GM18907 (cell line): ENCODE measurements at regions not wholly inside any gene's neighbourhood (a gene's known extent, or its start where the extent isn't known, plus 50 kb on each side); places are given as distances from the start of the nearest gene placed in this dataset.
"Not testable (repeated sequence)": the region's sequence is repeated elsewhere in the genome, so short reads cannot be mapped to it uniquely, and the experiment has no call there.

Experiments
- ATAC-seq: cut with Tn5 transposase; IDR thresholded peaks from one replicate; pipeline ENCODE4 v1.9.1; 2021; ENCODE audit warnings: mild to moderate bottlenecking, moderate library complexity; ENCODE audit not compliant: unreplicated experiment

DNA sequence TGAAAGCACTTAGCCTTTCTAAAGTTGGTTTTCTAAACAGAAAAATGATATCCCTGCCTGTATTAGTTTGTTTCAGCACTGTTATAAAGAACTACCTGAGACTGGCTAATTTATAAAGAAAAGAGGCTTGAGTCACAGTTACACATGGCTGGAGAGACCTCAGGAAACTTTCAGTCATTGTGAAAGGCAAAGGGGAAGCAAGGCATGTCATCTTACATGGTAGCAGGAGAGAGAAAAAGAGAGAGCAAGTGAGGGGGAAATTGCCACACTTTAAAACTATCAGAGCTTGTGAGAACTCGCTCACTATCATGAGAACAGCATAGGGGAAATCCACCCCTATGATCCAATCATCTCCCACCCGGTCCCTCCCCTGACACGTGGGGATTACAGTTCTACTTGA is 64.9 kb downstream of the FAM170A start:
- peak; percentile 74 for ATAC-seq

DNA sequence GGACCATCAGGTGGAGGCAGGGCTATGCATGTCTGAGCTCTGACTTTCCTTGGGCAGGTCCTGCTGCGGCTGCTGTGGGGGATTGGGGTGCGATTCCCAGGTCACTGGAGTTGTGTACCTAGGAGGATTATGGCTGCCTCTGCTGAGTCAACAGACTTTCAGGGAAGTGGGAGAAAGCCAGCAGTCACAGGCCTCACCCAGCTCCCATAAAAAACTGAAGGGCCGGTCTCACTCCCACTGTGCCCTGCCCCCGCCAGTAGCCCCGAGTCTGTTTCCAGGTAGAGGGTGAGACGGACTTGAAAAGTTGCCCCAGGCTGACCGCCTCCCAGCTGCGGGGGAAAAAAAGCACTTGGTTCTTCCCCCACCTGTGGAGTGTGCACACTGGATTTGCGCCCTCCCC is 76.7 kb downstream of the FAM170A start:
- no peak for ATAC-seq

DNA sequence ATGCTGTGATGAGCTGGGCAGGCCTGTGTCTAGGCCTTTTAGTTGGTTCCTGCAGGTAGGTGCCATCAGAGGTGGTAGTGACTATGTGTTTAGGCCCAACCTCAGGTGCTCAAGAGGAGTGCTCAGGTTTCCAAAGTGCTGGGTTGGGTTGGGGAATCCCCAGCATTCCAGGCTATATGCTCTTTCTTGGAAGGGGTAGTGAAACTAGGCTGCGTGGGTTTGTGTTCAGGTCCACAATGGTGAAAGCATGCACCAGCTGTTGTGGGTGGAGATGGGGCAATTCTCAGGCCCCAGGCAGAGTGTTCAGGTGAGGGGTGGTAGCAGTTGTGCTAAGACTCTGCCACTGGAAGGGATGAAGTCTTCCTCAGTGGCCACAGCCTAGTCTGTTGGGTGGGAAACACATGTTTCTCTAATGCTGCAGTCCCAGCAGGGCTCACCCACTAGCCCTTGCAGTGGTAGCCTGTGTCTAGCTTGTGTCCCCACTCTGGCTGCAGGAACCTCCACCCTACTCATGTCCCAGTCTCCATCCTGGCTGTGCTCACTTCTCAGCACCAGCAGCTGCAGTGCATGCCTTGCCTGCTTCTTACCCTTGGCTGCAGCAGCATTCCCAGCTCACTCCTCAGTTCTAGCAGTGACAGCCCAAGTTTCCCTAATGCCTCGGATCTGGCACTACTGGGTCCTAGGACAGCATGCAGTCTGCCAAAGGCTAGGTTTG is 78.9 kb downstream of the FAM170A start:
- ATAC-seq, result no peak

DNA sequence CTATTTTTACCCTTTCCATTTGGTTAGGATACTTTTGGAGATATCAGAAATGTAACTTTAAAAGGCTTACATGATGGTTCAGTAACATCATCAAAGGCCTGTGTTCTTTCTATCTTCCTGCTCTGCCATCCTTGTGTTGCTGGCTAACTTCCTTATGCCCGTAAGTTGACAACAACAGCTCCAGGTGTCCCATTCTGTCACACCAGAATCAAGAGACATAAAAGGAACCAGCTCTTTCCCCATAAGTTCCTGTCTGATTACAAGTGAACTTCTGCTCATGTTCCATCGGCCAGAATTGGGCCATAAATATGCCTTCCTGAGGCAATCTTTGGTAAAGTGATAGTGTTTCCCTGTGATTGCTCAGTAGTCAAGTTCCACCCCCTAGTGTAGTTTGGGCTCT is 92.4 kb downstream of the FAM170A start:
- no peak for ATAC-seq

DNA sequence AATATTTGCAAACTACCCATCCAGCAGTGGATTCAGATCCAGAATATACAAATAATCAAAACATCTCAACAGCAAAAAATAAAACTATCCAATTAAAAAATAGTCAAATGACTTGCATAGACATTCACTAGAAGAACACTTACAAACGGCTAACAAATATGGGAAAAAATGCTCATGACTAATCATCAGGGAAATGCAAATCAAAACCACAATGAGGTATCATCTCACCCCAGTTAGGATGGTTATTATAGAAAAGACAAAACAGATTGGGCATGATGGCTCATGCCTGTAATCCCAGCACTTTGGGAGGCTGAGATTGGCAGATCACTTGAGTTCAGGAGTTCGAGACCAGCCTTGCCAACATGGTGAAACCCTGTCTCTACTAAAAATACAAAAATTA is 95.9 kb downstream of the FAM170A start:
- not testable (repeated sequence) for ATAC-seq

DNA sequence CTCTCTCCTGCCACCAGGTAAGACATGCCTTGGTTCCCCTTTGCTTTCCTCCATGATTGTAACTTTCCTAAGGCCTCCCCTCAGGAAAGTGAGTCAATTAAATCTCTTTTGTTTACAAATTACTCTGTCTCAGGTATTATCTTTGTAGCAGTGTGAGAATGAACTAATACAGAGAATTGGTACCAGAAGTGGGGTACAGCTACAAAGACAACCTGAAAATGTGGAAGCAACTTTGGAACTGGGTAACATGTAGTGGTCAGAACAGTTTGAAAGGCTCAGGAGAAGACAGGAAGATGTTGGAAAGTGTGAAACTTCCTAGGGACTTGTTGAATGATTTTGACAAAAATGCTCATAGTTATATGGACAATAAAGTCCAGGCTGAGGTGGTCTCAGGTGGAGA is 97.2 kb downstream of the FAM170A start:
- ATAC-seq, result no peak

DNA sequence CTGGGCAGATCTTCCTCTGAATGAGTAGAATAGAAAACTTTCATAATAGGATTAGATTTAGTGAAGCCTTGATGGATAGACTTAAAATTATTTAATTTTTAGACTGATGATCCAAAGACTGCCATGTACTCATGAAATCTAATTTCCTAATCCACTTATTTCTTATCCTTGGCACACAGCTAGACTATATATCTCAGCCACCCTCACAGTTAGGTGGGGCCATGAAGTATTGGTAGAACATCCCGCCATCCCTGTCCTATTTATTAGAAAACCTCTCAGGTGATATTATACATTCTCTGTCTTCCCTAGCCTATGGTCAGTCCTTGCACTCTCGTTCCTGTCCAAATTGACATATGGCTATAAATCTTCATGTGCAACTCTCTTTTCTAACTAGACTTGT is 110.9 kb downstream of the FAM170A start:
- no peak for ATAC-seq

DNA sequence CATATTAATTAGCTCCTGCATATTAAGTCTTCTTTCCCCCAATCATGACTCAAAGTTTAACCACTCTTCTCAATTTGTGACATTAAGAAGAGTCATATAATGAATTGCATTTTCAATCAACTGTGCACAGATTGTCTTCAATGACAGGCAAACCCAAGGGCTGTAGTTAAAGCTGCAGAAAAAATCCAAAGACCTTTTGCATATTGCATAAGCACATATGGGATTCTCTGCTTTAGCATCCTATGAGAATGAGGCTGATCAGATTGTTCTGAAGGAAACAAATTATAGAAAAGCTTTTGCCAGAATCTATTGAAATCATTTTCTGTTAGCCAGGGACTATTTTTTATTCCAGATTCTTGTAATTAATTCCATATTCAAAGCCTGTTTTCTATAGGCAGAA is 112.3 kb downstream of the FAM170A start:
- no peak for ATAC-seq

DNA sequence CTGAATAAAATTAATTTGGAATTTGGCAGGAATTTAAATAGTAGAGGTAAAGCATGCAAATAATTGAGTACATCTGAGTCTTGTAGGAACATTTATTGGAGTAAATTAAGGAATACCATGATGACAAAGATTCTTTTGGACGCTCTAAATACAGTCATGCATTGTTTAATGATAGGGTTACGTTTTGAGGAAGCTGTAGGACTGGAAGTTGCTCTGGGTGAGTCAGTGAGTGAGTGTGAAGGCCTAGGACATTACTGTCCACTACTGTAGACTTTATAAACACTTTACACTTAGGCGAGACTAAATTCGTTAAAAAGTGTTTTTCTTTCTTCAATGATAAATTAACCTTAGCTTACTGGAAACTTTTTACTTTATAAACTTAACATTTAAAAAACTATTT is 113.0 kb downstream of the FAM170A start:
- no peak for ATAC-seq

DNA sequence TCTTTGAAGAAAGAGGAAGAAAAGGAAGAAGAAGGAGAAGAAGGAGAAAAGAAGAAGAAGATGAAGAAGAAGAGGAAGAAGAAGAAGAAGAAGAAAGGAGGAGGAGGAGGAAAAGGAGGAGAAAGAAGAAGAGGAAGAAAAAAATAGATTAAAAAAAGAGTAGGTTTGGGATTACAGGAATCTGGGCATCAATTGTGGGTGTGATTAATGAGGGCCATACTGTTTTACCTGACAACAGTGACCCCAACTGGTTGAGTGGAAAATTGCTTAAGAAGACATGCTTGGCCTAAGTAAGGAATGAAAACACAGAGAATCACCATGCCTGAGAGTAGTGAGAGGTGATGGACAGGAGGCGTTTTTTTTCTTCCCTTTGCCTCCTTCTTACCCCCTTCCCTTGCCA is 114.6 kb downstream of the FAM170A start:
- peak; percentile 92 for ATAC-seq

DNA sequence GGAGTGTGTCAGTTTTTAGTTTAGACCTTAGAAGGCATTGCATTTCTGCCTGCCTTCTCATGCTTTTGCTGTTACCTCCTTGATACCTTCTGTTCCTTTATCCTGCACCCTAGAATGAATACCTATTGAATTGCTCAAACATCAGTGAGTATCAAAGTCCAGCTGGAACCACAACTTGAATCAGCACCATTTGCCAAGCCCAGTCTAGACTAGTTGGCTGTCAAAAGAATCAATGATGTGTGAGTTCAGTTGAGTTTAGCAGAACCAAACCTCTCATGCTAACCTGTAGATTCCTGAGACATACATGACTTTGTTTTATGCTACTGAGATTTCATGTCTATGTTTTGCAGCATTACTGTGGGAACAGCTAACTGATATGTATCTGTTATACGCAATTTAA is 116.6 kb downstream of the FAM170A start:
- no peak for ATAC-seq

DNA sequence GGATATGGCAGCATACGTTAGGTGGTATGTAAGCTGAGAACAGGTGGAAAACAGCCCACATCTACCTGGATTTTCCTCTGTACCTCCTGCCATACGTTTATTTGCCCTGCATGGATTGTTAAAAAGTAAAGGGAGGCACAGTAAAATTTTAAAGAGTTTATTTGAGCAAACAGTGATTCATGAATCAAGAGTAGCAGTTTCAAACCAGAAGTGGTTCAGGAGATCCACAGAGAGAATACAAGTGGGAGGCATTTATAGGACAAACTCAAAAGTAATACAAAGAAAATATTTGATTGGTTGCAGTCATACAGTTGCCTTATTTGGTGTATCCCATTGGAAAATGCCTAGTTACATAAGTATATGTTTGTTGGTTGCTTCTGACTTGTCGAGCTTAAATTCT is 117.6 kb downstream of the FAM170A start:
- ATAC-seq, result no peak

DNA sequence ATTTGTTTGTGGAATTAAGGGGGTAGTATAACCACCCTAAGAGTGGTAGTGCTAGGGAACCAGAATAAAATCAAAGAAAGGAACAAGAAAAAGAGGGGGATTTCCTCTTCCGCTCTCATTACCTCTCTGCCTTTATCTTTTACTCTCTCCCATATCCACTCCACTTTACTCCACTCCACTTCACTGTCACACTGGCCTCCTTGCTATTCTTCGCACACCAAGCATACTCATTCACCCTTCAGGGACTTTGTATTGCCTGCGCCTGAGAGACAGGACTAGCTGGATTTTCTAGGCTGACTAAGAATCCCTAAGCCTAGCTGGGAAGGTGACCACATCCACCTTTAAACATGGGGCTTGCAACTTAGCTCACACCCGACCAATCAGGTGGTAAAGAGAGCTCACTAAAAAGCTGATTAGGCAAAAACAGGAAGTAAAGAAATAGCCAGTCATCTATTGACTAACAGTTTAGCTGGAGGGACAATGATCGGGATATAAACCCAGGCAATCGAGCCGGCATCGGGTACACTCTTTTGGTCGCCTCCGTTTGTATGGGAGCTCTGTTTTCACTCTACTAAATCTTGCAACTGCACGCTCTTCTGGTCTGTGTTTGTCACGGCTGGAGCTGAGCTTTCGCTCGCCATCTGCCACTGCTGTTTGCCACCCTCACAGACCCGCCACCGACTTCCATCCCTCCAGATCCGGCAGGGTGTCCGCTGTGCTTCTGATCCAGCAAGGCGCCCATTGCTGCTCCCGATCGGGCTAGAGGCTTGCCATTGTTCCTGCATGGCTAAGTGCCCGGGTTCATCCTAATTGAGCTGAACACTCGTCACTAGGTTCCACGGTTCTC is 121.8 kb downstream of the FAM170A start:
- ATAC-seq, result no peak

DNA sequence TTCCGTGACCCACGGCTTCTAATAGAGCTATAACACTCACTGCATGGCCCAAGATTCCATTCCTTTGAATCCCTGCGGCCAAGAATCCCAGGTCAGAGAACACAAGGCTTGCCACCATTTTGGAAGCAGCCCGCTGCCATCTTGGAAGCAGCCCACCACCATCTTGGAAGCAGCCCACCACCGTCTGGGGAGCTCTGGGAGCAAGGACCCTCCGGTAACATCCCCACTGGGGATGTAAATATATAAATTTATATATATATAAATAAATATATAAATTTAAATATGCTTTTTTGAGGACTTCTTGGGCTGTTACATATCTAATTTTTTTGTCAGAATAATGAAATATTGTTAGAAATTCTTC is 122.4 kb downstream of the FAM170A start:
- ATAC-seq, result no peak

DNA sequence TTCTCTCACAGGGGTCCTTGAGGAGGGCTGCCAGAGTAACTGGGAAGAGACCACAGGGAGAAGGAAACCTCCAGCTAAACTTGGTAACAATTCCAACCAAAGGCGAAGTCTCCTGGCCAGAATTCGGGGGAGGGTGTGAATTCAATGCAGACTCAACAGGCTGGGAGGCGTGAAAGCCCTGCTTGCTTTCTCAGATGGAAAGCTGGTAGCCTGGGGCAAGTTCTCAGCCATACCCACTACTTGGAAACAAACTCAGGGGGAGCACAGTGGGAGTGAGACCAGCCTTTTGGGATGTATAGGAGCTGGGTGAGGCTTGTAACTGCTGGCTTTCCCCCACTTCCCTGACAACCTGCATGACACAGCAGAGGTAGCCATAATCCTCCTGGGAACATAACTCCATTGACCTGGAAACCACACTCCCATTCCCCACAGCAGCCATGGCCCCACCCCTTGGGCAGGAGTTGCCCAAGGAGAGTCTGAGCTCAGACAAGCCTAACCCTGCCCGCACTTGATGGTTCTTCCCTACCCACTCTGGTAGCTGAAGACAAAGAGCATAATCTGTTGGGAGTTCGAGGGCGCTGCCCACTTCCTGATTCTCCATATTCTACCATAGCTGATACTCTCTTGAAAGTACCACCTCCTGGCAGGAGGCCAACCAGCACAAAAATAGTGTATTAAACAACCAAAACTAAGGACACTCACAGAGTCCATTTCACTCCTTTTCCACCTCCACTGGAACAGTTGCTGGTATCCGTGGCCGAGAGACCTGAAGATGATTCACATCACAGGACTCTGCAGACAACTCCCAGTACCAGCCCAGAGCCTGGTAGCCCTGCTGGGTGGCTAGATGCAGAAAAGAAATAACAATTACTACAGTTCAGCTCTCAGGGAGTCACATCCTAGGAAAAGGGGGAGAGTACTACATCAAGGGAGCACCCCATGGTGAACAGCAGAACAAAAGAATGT is 123.8 kb downstream of the FAM170A start:
- no peak for ATAC-seq

DNA sequence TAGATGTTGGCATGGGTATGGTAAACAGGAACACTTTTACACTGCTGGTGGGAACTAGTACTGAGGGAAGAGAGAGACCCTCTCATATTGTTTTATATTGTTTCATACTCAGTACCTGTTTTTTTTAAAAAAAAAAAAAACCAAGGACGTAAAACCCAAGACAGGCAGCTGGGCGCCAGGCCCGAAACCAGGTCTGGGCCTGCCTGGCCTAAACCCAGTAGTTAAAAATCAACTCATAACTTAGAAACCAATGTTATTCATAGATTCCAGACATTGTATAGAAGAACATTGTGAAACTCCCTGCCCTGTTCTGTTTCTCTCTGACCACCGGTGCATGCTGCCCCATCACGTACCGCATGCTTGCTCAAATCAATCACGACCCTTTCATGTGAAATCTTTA is 125.5 kb downstream of the FAM170A start:
- ATAC-seq, result not testable (repeated sequence)

DNA sequence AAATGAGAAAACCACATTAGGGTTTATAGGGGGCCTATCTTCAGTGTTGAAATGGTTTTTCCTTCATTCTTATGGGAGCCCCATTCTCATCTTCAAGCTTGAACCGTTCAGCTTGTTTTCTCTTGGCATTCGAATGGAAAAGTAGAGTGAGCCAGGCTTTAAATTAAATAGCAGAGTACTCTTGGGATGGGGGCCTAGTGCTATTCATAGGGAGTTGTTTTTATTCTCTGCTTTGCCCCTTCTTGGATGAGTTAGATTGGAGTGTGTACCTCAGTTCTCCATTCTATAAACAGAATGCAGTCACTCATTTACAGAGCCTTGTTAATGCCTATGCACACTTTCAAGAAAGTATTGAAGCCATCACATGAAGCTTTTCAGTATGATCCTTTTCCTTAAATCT is 127.9 kb downstream of the FAM170A start:
- ATAC-seq, result no peak

DNA sequence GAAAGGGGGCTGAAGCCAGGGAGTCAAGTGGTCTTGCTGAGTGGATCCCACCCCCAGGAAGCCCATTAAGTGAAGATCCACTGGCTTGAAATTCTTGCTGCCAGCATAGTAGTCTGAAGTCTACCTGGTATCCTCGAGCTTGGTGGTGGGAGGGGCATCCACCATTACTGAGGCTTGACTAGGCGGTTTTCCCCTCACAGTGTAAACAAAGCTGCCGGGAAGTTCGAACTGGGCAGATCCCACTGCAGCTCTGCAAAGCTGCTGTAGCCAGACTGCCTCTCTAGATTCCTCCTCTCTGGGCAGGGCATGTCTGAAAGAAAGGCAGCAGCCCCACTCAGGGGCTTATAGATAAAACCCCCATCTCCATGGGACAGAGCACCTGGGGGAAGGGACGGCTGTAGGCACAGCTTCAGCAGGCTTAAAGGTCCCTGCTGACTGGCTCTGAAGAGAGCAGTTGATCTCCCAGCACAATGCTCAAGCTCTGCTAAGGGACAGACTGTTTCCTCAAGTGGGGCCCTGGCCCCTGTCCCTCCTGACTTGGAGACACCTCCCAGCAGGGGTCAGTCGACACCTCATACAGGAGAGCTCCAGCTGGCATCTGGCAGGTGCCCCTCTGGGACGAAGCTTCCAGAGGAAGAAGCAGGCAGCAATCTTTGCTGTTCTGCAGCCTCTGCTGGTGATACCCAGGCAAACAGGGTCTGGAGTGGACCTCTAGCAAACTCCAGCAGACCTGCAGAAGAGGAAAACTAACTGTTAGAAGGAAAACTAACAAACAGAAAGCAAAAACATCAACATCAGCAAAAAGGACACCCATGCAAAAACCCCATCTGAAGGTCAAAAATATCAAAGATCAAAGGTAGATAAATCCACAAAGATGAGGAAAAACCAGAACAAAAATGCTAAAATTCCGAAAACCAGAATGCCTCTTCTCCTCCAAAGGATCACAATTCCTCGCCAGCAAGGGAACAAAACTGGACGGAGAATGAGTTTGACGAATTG is 140.6 kb downstream of the FAM170A start:
- ATAC-seq, result not testable (repeated sequence)

DNA sequence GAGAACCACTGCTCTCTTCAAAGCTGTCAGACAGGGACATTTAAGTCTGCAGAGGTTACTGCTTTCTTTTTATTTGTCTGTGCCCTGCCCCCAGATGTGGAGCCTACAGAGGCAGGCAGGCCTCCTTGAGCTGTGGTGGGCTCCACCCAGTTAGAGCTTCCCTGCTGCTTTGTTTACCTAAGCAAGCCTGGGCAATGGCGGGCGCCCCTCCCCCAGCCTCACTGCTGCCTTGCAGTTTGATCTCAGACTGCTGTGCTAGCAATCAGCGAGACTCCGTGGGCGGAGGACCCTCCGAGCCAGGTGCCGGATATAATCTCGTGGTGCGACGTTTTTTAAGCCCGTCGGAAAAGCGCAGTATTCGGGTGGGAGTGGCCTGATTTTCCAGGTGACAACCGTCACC is 150.8 kb downstream of the FAM170A start:
- ATAC-seq, result not testable (repeated sequence)

DNA sequence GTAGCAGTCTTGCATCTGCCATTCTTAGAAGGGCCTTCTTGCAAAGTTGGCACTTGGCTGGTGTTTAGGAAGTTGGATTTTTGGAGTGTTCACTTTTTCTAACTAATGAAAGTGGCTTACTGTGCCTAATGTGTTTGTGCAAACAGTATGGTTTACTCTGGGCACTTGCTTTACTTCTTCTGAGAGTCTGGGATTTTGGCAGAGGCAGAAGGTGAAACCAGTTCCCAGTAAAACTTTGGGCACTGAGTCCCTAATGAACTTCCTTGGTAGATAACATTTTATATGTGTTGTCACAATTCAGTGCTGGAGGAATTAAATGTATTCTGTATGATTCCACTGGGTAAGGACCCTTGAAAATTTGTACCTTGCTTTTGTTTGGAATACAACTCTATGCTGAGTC is 155.7 kb downstream of the FAM170A start:
- no peak for ATAC-seq
